ENCODE measurements at regions not wholly inside any gene's neighbourhood (a gene's known extent, or its start where the extent isn't known, plus 50 kb on each side); places are given as distances from the start of the nearest gene placed in this dataset.

DNA sequence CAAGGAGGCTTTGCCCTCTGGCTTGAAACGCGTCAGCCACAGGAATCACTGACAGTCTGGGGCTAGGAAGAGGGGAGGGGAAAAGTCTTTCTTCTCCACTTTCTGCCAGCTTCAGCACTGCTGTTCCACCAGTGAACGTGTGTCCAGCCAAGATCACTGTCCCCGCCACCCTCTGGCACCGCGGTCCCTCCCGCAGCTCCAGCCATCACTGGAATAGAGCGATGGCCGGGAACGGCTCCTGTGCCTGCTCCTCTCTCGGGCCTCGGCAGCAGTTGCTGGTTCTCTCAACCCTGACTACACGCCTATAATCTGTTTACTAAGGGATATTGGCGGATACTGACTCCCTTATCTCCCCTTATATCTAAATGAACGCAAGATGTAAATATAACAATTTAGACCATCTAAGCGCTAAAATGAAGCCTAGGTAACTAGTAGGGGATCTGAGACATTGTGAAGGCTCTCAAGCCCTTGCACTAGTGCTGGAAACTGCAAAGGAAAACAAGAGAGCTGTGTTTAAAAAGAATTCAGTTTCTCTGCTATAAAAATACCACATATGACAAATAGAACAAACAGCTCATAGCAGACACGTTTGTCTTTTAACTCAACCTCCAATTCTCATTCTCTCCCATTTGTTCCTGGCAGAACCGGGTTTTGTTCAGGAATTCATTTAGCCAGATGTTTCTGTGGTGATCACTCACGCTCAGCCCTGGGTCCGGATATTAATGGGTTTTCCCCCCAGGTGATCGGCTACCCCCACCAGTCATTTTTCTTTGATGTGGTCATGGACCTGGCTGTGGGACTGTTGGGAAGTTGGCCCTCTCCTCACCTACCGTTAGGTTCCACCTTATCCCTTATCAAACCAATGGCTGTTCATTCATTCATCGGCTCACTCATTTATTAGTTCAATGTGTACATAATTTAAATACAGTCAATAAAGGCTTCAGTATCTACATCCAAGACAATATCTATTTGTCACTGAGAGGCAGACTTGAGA, 149.8 kb downstream of the MED10 start:
- DNase-seq, result no peak

DNA sequence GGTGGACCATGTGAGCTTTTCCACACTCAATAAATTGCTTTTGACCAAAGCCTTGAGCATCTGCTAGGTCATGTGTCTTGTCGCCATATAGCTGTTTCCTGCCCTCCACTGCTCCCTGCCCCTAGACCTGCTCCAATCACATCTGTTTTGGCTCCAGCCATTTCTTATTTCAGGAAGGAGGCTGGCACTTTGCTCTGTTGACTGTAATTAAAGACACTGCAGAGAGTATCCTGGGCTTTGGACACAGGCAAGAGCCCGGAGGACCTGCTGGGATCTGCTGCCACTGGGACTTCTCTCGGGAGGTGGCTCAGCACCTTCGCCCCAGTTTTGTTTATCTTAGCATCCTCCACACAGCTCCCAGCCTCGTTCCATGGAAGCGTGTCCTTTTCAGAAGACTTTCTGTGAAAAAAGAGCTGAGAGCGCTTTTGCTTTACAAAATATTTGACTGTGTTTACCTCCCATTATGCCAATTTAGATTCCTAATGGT, 153.2 kb downstream of the MED10 start:
- no peak for DNase-seq

DNA sequence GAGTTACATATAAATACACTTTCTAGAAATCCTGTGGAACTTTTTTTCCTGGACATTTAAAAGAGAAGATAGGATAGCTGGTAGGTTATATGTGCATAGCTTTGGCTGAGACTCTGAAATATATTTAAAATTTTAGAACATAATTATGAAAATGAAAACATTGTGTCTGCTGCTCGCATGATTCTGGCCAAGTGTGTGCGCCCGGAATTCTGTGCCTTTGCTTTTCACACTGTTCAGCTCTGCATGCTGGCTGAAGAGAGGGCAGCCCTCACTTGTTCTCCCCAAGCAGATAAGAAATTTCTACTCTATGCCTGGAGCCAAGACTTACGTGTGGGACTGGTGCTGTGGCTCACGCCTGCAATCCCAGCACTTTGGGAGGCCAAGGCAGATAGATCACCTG, 153.9 kb downstream of the MED10 start:
- DNase-seq, result no peak

DNA sequence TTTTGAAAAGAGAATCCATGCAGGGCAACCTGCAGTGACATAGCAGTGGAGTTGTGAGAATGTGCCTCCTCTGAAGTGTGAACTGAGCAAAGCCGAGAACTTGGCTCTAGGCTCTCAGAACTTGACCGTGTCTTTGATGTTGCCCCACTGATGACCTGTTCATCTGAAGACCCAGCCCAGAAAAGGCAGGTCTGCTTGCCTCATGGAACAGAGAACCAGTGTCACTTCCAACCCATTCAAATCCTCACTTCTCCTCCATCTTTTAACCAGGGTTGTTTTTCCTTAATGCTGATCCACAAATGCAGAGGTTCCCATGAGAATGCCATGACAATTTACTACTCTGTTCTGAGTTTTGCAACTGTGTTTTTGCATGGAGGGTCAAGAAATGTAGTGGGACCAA, 155.4 kb downstream of the MED10 start:
- no peak for DNase-seq

DNA sequence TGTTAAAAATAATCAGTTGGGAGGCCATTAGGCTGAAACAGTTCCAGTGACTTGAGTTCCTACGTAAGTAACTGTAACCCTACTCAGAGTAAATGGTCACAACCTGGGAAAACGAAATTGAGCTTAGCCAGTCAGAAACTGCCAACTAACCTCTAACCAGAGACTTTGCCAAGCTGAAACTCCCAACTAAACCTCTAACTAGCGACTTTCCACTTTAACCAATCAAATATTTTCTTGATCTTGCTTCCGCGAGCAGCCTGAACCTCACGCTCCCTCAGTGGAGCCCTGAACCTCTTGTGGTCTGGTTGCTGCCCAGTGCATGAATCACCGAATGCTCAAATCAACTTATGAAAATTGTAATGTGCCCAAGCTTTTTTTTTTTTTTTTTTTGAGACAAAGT, 156.2 kb downstream of the MED10 start:
- DNase-seq, result no peak

DNA sequence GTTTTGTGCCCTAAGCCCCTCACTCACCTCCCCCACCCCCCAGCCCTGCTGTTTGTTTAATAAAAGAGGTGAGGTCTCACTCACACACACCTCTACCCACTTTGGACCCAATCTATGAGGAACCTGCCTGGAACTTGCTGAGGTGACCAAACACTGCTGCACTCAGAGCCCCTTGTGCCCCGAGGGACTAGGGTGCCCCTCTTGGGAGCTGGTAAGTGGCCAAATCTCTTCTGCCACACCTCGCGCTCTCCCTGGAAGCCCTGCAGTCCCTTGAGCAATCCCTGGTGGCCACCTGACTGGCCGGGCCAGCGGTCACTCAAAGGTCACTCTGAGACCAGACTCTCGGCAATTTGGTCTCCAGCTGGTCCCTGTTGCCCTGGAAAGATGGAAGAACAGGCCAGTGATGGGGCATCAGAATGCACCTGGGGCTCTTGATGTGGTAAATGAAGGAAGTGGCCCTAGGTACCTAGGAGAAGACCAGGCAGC, 157.2 kb downstream of the MED10 start:
- no peak for DNase-seq

DNA sequence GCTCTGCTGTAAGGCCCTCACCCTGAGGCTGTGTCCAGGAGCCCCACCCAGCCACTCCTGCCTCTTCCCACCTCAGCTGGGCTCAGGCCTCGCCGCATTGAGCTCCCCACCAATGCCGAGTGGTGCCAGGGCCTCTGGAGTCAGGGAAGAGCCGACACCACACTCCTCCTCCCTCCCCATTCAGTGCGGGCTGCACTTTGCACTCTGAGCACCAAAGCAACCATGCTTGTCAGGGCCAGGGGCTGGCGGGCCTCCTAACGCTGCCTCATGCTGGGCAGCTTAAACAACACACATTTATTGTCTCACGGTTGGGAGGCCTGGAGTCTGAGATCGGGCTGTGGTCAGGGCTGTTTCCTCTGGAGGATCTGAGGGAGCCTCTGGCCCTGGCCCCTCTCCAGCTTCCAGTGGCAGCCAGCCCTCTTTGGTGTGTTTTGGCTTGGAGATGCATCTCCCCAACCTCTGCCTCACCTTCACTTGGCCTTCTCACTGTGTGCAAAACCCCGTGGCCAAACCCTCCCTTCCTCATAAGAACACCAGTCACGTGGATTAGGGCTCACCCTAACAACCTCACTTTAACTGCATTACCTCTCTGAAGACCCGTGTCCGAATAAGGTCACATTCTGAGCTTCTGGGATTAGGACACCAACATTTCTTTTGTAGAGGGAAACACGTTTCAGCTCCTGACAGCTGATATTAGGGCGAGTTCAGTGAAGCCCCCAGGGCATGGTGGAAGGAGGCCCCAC, 157.8 kb downstream of the MED10 start:
- DNase-seq, result no peak

DNA sequence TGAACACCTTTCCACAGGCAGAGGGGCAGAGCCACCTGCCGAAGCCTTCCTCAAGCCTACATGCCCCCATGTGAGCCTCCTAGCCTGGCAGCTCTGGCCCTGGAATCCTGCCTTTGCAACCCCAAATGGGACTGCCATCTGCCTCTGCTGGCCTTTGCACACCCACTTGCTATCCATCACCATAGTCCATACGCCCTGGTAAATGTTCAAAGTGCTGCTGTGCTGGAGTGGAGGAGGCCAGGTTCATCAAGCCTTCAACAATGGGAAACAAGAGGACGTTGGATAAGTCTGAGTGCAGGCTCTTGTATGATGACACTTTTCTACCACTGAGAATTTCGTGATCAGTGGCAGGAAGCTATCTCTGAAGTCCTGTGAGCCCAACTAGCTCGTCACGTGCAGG, 159.8 kb downstream of the MED10 start:
- DNase-seq, result no peak

DNA sequence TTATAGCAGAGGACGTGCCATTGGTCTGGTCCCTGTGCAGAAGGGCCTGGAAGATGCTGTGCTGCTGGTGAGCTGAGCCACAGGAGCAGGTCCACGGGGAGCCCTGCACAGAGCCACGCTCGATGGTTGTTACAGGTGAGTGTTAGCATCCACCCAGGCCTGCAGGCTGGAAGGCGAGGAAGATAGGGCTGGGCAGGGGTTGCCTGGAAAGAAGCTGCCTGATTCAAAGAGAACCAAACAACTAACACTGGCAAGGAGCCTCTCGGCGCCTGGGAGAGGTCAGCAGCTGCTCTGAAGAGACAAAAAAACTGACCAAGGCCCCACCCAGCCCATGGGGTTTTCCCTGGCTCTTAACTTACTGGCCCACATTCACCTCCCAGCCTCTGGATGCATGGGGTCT, 160.2 kb downstream of the MED10 start:
- DNase-seq, result no peak

DNA sequence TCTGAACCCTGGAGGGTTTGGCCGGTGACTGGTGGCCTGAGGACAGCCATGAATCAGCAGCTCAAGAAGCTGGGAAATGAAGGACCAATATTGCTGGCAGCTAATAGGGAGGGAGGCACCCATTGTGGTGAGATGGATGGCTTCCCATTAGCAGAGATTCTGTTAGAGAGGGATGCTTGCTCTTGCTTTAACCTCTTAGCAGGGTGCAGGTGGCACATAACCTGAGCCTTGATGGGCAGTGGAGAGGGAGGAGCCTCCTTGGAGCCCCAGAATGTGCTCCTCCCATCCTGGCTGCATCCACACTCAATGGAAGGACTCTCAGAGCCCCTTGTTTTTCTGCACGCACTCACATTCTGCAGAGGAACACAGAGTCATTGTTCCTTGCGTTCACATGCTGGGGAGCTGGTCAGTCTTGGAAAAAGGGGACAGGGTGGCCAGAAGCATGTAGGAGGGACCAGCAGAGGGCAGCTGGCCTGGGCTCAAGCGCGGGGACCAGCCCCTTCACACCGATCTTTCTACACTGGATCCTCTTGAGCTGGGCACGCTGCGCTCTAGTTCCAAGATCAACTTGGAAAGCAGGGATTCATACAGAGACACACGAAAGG, 161.8 kb downstream of the MED10 start:
- no peak for DNase-seq

DNA sequence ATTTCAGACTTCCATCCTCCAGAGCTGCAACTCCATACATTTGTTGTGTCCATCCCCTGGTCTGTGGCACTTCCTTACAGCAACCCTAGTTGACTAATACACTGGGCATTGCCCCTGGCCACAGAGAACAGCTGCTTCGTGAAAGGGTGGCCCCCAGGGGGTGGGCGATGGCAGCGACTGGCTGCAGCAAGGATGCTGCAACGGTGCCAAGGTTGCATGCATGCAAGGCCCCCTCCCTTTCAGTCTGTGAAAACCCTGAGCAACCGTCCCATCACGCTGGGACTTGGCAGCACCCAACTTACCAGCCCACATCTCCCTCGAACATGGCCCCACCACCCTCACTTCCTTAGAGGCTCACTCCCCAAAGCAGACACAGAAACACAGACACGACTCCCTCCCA, 162.5 kb downstream of the MED10 start:
- no peak for DNase-seq

DNA sequence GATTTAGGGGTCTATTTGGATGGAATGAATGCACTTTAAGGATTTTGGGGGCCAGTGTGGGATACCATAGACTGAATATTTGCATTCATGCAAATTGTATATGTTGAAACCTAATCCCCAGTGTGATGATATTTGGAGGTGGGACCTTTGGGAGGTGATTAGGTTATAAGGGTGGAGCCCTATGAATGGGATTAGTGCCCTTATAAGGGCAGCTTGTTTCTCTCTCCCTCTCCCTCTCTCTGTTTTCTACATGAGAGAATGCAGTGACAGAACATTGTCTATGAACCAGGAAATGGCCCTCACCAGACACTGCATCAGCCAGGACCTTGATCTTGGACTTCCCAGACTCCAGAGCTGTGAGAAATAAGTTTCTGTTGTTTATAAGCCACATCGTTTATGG, 166.1 kb downstream of the MED10 start:
- no peak for DNase-seq

DNA sequence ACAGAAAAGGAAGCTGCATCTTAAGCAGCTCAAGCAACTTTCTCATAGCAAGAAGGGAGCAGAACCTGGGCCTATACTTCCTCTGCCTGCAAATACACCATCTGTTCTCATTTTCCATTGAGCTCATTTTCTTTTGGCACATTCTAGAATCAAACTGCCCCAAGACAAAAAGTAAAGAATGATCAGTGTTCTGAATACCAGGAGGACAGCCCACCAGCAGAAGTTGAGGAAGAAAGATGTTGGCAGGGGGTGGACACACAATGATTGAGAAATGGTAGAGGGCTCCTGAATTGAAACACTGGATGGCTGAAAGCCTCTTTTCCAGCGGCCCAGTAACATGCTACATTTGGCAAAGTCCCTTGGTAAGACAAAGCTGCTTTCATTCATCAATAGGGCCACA, 171.8 kb downstream of the MED10 start:
- DNase-seq, result no peak

DNA sequence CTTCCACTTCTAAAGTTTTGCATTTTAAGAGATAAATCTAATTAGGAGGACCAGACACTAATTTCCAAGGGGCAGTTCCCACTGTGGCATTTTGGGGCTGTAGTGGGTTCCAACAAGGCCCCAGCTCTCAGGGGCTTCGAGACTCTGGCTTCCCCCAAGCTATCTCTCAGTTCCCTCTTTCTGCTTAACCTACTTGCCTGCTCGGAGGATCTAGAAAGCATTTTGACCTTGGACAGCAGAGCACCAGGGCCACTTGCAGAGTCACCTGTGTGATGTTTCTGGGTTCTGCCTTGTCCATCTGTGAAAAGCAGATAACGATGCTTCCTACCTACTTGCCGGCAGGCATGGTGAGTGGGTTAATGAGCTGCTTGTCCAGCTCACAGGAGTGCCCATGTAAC, 175.4 kb downstream of the MED10 start:
- DNase-seq, result no peak

DNA sequence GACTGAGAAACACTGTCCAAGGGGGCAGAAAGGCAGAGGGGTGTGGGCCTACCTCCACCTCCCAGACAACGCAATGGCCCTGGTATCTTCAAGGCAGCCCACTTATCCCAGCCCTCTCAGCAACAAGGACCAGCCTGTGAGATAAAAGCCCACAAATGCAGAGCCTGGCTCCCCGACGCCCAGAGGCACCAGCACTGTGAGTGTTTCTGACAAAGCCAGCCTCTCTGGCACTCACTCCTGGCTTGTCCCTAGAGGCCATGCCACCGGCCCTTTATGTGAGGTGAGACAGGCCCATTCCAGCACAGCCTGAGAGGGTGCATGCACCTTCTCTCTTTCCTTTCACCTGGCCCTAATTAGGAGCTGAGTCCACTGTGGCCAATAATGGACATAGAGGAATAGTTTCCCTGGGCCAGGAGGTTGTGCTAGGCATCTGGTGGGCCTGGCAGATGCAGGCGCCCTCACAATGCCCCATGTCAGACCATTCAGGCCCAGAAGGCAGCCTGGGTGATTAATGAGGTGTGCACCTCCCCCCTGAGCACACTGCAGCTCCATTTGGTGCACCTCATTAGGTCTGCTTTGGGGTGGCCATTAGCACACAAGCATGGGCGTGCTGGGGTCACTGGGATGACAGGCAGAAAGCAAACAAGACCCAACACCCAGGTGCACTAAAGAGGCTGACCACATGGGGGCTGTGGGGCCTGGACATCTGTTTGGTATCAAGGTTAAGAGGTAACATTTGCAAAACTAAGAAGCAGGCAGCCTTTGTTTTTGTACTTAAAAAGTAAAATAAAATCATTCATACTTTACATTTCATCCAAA, 176.0 kb downstream of the MED10 start:
- no peak for DNase-seq

DNA sequence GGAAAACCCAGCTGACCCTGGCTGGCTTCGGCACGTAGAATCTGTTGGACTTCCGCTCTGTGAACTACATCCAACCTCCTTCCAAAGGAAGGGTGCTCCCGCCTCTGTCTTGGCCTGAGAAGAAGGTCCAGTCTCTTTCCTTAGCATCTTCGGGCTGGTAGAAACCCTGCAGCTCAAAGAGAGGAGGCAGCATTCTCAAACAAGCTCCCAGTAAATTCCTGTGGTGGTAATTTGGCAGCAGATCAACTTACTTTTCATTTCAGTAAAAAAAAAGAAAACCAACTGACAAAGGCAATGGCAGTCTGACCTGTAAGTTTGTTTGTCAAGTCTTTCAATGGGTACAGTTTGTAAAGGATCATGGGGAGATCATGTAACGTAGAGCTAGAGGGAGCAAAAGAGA, 176.7 kb downstream of the MED10 start:
- DNase-seq, result no peak

DNA sequence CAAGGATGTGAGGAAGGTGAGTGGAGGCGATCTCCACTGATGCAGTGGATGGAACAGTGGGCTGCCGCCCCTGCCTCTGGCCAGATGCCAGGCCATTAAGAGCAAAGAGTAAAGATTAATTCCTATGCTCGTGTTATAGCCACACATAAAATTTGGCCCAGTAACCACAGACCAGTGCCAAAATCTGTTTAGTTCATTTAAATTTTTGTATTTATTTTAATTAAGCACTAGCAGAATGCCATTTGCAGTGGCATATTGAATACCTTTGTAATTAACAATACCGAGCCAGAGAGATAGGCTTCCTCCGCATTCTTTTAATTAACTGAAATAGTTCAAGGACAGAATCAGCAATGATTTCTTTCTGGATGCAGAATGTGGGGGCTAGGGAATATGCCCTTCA, 179.8 kb downstream of the MED10 start:
- DNase-seq, result no peak

DNA sequence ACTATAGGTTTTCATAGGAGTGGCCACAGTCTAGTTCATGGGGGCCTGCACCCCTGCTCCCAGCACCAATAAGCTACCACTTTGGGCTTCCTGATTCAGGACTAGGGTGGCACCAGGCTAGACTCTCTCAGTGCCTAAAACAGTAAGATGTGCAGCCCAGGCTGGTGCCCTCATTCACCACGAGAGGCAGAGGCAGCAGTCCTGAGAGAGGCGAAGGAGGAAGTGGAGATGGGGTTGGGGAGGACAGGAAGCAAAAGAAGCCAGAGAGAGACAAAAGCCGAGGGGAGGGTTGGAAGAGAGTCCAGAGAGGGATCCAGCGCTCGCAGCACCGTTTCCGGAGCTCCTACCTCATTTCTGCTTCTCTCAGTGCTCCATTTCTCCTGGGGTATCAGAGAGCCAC, 180.9 kb downstream of the MED10 start:
- no peak for DNase-seq

DNA sequence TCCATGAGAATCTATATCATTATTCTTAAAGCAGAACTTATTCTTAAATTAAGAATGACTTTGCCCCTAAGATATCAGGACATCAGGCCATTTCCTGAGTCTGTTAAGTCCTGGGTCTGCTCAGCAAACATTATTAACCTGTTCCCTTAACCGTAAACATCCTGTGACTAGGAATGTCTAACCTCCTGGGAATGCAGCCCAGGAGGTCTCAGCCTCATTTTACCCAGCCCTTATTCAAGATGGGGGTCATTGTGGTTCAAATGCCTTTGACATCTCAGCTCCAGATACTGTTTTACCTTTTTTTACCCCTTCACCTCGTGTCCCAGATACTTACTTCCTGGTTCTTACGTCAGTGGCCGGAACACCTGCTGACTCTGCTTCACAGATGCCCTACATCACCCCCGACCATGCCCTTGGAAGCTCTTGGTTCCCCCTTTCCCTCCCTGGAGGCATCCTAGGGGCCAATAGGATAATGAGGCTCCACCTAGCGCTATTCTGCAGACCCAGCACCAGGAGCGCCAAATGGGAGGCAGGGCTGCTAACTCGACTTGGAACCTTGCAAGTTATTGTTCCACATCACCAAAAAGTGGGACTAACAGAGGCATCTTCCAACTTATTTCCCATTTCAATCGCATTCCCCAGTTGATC, 182.5 kb downstream of the MED10 start:
- peak; percentile 23 for DNase-seq

DNA sequence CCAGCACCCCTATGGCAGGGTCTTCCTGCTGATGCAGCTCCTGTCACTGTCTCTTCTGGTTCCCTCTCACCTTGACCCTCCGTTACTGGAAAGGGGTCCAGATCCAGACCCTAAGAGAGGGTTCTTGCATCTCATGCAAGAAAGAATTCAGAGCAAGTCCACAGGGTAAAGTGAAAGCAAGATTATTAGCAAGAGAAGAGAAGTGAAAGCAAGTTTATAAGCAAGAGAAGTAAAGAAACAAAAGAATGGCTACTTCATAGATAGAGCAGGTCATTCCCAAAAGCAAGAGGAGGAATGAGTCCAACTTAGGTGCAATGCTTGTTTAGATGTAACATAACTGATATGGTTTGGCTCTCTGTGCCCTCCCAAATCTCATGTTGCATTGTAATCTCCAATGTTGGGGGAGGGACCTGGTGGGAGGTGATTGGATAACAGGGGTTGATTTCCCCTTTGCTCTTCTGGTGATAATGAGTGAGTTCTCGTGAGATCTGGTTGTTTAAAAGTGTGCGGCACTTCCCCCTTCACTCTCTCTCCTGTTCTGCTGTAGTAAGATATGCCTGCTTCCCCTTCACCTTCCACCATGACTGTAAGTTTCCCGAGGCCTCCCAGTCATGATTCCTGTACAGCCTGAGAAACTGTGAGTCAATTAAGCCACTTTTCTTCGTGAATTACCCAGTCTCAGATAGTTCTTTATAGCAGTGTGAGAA, 183.3 kb downstream of the MED10 start:
- DNase-seq, result no peak

DNA sequence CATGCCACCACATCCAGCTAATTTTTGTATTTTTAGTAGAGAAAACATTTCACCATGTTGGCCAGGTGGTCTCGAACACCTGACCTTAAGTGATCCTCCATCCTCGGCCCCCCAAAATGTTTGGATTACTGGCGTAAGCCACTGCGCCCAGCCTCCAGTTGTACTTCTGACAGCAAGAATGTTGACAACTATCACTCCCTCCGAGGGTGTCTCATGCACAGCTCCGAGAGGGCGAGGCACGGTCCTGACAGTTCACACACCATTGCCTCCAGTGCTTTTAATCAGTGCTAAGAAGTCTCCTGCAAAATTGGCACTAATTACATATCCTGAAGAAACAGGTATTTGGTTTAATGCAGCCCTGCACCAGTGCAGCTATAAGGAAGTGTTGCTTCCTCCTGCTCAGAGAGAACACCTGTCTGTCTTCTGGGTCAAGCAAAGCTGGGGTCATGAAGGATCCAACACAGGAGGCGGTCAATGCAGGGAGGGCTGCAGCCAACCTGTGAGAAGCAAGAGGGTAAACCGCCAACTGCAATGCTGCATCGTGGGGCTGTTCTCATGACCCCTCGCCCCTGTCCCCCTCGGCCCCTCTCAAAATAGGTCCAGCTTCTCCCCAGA, 184.0 kb downstream of the MED10 start:
- no peak for DNase-seq
